Neuronal stem cell (in vitro differentiated cells): ENCODE measurements at regions not wholly inside any gene's neighbourhood (a gene's known extent, or its start where the extent isn't known, plus 50 kb on each side); places are given as distances from the start of the nearest gene placed in this dataset.
"Not testable (repeated sequence)": the region's sequence is repeated elsewhere in the genome, so short reads cannot be mapped to it uniquely, and the experiment has no call there.

ENCODE experiments used
- DNase-seq: peaks from one replicate; pipeline ENCODE4 v3.0.0-alpha.2; 2013; ENCODE audit warnings: low spot score
- H2AFZ ChIP-seq: one replicate; pipeline ENCODE4 v1.6.1; 2013; ENCODE audit warnings: mild to moderate bottlenecking, low read length, inconsistent platforms
- H2AK5ac ChIP-seq: 2 replicates; pipeline ENCODE4 v1.6.1; 2013; ENCODE audit warnings: low read depth, mild to moderate bottlenecking, inconsistent platforms, low read length, moderate library complexity, mixed read lengths
- H2BK120ac ChIP-seq: 2 replicates; pipeline ENCODE4 v1.6.1; 2013; ENCODE audit warnings: low read depth, mild to moderate bottlenecking, inconsistent platforms, low read length, moderate library complexity, mixed read lengths
- H2BK12ac ChIP-seq: one replicate; pipeline ENCODE4 v1.6.1; 2013; ENCODE audit warnings: low read length, inconsistent platforms
- H2BK15ac ChIP-seq: 2 replicates; pipeline ENCODE4 v1.6.1; 2013; ENCODE audit warnings: mild to moderate bottlenecking, low read length, inconsistent platforms, mixed read lengths
- H2BK5ac ChIP-seq: one replicate; pipeline ENCODE4 v1.6.1; 2013; ENCODE audit warnings: inconsistent platforms, mild to moderate bottlenecking, low read length, moderate library complexity
- H3K14ac ChIP-seq: one replicate; pipeline ENCODE4 v1.6.1; 2013; ENCODE audit warnings: low read length, inconsistent platforms
- H3K18ac ChIP-seq: 2 replicates; pipeline ENCODE4 v1.6.1; 2013; ENCODE audit warnings: low read length, inconsistent platforms
- H3K23ac ChIP-seq: 2 replicates; pipeline ENCODE4 v1.6.1; 2013; ENCODE audit warnings: low read depth, mild to moderate bottlenecking, mixed read lengths, low read length, inconsistent platforms; ENCODE audit not compliant: poor library complexity
- H3K27ac ChIP-seq: replicated peaks from 3 replicates; pipeline ENCODE4 v1.5.1; 2013; ENCODE audit warnings: low read length, inconsistent platforms
- H3K27me3 ChIP-seq, 3 experiments: 2 replicates each; pipeline ENCODE4 v1.6.1; 2013; ENCODE audit warnings: low read length in 3 of 3, mild to moderate bottlenecking in 2 of 3, inconsistent platforms in 1 of 3, low read depth in 1 of 3, mixed read lengths in 1 of 3, moderate library complexity in 1 of 3; ENCODE audit not compliant: control insufficient read depth in 3 of 3, insufficient read depth in 3 of 3
- H3K36me3 ChIP-seq, 2 donors: replicated peaks in 1 of 2; 2 replicates each; pipeline ENCODE4 v1.6.1; 2013; ENCODE audit warnings: low read length in 2 of 2; ENCODE audit not compliant: control insufficient read depth in 2 of 2, insufficient read depth in 2 of 2
- H3K4ac ChIP-seq: 2 replicates; pipeline ENCODE4 v1.6.1; 2013; ENCODE audit warnings: inconsistent platforms, mild to moderate bottlenecking, low read length, moderate library complexity
- H3K4me1 ChIP-seq, 2 donors: 1 replicate in 1 of 2; 2 replicates in 1 of 2; pipeline ENCODE4 v1.6.1; 2013; ENCODE audit warnings: low read length in 2 of 2, low read depth in 1 of 2; ENCODE audit not compliant: control insufficient read depth in 2 of 2, insufficient read depth in 1 of 2
- H3K4me2 ChIP-seq: one replicate; pipeline ENCODE4 v1.6.1; 2013; ENCODE audit warnings: mild to moderate bottlenecking, low read length, inconsistent platforms; ENCODE audit not compliant: insufficient read depth, poor library complexity, severe bottlenecking
- H3K4me3 ChIP-seq, 2 donors: 2 replicates each; pipeline ENCODE4 v1.5.1; 2013; ENCODE audit warnings: low read length in 2 of 2, mild to moderate bottlenecking in 2 of 2, inconsistent platforms in 1 of 2, moderate library complexity in 1 of 2
- H3K79me1 ChIP-seq: one replicate; pipeline ENCODE4 v1.6.1; 2013; ENCODE audit warnings: low read depth, mild to moderate bottlenecking, inconsistent platforms, low read length, moderate library complexity
- H3K9ac ChIP-seq: one replicate; pipeline ENCODE4 v1.6.1; 2013; ENCODE audit warnings: mild to moderate bottlenecking, low read depth, low read length, inconsistent platforms; ENCODE audit not compliant: poor library complexity
- H3K9me3 ChIP-seq, 2 donors: replicated peaks in 1 of 2; 2 replicates each; pipeline versions ENCODE3 to v1.6.1; 2013; ENCODE audit warnings: low read length in 2 of 2, mild to moderate bottlenecking in 2 of 2, inconsistent platforms in 1 of 2, low read depth in 1 of 2, mixed read lengths in 1 of 2, moderate library complexity in 1 of 2; ENCODE audit not compliant: control insufficient read depth in 2 of 2, insufficient read depth in 1 of 2
- H4K8ac ChIP-seq: one replicate; pipeline ENCODE4 v1.6.1; 2013; ENCODE audit warnings: low read depth, mild to moderate bottlenecking, inconsistent platforms, low read length, moderate library complexity
- H4K91ac ChIP-seq: one replicate; pipeline ENCODE4 v1.6.1; 2013; ENCODE audit warnings: low read length, low read depth, mild to moderate bottlenecking, inconsistent platforms; ENCODE audit not compliant: poor library complexity
- WGBS, 2 donors: extraction: QIAGEN DNeasy Blood & Tissue Kit; methylation state at CpG; one replicate each; pipeline ENCODE4 v1.1.7; 2013; ENCODE audit warnings: missing lambda C conversion rate in 2 of 2, mixed read lengths in 1 of 2; ENCODE audit not compliant: insufficient read length in 2 of 2, insufficient replicate concordance in 1 of 2; ENCODE audit errors: extremely low coverage in 2 of 2; 5-methylcytosine and 5-hydroxymethylcytosine counted together

- DNase-seq, result no peak
Measured at GRCh38 chr9:40914772-40915659, 213.5 kb downstream of the FOXD4L6 start.

GRCh38 chr9:40913928-40914673 is 214.4 kb downstream of the FOXD4L6 start:
- no peak overlapping the region for H4K91ac ChIP-seq
- H3K9ac ChIP-seq, result no peak overlapping the region
- no peak overlapping the region for H3K27ac ChIP-seq
- WGBS, 2 donors, result no CpG with 5 or more reads among the region's 8 CpGs
- H2BK15ac ChIP-seq, result no peak overlapping the region
- H2BK120ac ChIP-seq, result no peak overlapping the region
- H3K23ac ChIP-seq, result no peak overlapping the region
- H2AFZ ChIP-seq, result no peak overlapping the region
- no peaks in the 10 kb centered on the region for H3K79me1 ChIP-seq
- no peak overlapping the region for H3K14ac ChIP-seq
- H3K4me3 ChIP-seq, result no peak overlapping the region
- H3K4me2 ChIP-seq, result no peak overlapping the region
- H3K36me3 ChIP-seq, result no peaks in the 10 kb centered on the region
- no peak overlapping the region for H2BK12ac ChIP-seq
- no peak overlapping the region for H2AK5ac ChIP-seq
- no peak overlapping the region for H2BK5ac ChIP-seq
- no peak overlapping the region for H4K8ac ChIP-seq
- H3K18ac ChIP-seq, result no peak overlapping the region
- H3K27me3 ChIP-seq, result no peaks in the 10 kb centered on the region
- no peak overlapping the region for H3K4ac ChIP-seq
- no peaks in the 10 kb centered on the region for H3K4me1 ChIP-seq
- DNase-seq, result no peak
- H3K9me3 ChIP-seq, result peaks cover 8 to 38% of the 10 kb centered on the region in 2 donors

More at GRCh38 chr9:40914772-40915659, 213.5 kb downstream of the FOXD4L6 start:
- H2BK12ac ChIP-seq, result no peak overlapping the region
- no peak overlapping the region for H3K9ac ChIP-seq
- no peaks in the 10 kb centered on the region for H3K36me3 ChIP-seq
- H2AK5ac ChIP-seq, result no peak overlapping the region
- H2BK15ac ChIP-seq, result no peak overlapping the region
- H3K4me3 ChIP-seq, result no peak overlapping the region
- WGBS, 2 donors, result no CpG with 5 or more reads among the region's 5 CpGs
- no peak overlapping the region for H3K14ac ChIP-seq
- no peak overlapping the region for H3K4ac ChIP-seq
- H3K4me2 ChIP-seq, result no peak overlapping the region
- H3K27ac ChIP-seq, result no peak overlapping the region
- H3K4me1 ChIP-seq, result no peaks in the 10 kb centered on the region
- H4K91ac ChIP-seq, result no peak overlapping the region
- peaks cover 8 to 36% of the 10 kb centered on the region in 2 donors for H3K9me3 ChIP-seq
- no peaks in the 10 kb centered on the region for H3K79me1 ChIP-seq
- H2AFZ ChIP-seq, result no peak overlapping the region
- H3K23ac ChIP-seq, result no peak overlapping the region
- H4K8ac ChIP-seq, result no peak overlapping the region
- H3K27me3 ChIP-seq, result no peaks in the 10 kb centered on the region
- no peak overlapping the region for H3K18ac ChIP-seq
- H2BK5ac ChIP-seq, result no peak overlapping the region
- no peak overlapping the region for H2BK120ac ChIP-seq

- no peak overlapping the region for H2AK5ac ChIP-seq
- no peak overlapping the region for H3K18ac ChIP-seq
- H3K27ac ChIP-seq, result no peak overlapping the region
- no peak overlapping the region for H2BK12ac ChIP-seq
- H3K23ac ChIP-seq, result no peak overlapping the region
- H3K9ac ChIP-seq, result no peak overlapping the region
- H3K27me3 ChIP-seq, result no peaks in the 10 kb centered on the region
- no peaks in the 10 kb centered on the region for H3K36me3 ChIP-seq
- no peak overlapping the region for H4K8ac ChIP-seq
- H2AFZ ChIP-seq, result no peak overlapping the region
- no peak overlapping the region for H3K14ac ChIP-seq
- DNase-seq, result no peak
- no peak overlapping the region for H3K4ac ChIP-seq
- H2BK5ac ChIP-seq, result no peak overlapping the region
- no CpG with 5 or more reads among the region's 11 CpGs for WGBS, 2 donors
- H3K4me1 ChIP-seq, result no peaks in the 10 kb centered on the region
- H2BK120ac ChIP-seq, result no peak overlapping the region
- no peak overlapping the region for H4K91ac ChIP-seq
- no peak overlapping the region for H3K4me2 ChIP-seq
- no peak overlapping the region for H3K4me3 ChIP-seq
- H3K79me1 ChIP-seq, result no peaks in the 10 kb centered on the region
- H3K9me3 ChIP-seq, result peaks cover 8 to 44% of the 10 kb centered on the region in 2 donors
- no peak overlapping the region for H2BK15ac ChIP-seq
Measured at GRCh38 chr9:40913096-40913719, 215.3 kb downstream of the FOXD4L6 start.

GRCh38 chr9:40912679-40913078 is 215.8 kb downstream of the FOXD4L6 start:
- DNase-seq, H2AFZ ChIP-seq, H4K8ac ChIP-seq, H2BK120ac ChIP-seq, H2BK12ac ChIP-seq, H3K4me2 ChIP-seq, H3K9ac ChIP-seq, H2BK15ac ChIP-seq, H2BK5ac ChIP-seq, H3K79me1 ChIP-seq, H3K18ac ChIP-seq, H3K23ac ChIP-seq, H3K36me3 ChIP-seq, H4K91ac ChIP-seq, H3K27ac ChIP-seq, H3K14ac ChIP-seq, H3K4me1 ChIP-seq, H3K27me3 ChIP-seq, H3K4me3 ChIP-seq, H3K4ac ChIP-seq, H2AK5ac ChIP-seq: not testable (repeated sequence)
- H3K9me3 ChIP-seq, result peaks cover 8 to 49% of the 10 kb centered on the region in 2 donors
- no CpG with 5 or more reads among the region's 4 CpGs for WGBS, 2 donors
